HG02571 (cell line): ENCODE measurements at regions not wholly inside any gene's neighbourhood (a gene's known extent, or its start where the extent isn't known, plus 50 kb on each side); places are given as distances from the start of the nearest gene placed in this dataset.

Experiments used
- ATAC-seq: cut with Tn5 transposase; IDR thresholded peaks from one replicate; pipeline ENCODE4 v1.9.1; 2021; ENCODE audit warnings: mild to moderate bottlenecking, moderate library complexity; ENCODE audit not compliant: unreplicated experiment

DNA sequence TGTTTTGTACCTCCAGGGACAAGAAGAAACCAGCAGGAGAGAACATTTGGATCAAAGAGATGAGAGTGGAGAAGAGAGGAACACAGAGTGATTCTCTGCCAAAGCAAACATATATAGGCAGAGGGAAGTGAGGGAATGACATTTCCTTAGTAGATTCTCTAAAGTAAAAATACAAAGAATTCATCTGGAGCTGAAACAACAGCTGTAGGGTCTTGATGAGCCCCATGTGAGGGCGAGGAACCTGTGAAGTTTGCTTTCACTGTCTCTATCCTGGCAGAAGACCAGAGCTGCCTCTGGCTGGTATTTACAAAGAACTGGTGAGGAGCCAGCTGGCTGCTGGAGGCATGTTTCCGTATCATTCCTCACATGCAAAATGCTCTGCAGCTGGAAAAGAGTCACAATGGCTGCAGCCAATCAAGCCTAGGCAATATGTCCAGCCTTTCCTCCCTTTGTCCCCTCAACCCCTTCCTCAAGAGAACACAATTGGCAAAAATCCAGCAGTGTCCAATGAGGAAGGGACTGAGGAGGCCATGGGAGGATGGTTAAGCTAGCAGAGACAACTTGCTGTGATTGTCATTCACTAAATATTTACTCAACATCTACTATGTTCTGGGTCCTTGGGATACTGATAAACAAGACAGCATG lies 122.5 kb downstream of the PHLDA1 start:
- no peak for ATAC-seq

DNA sequence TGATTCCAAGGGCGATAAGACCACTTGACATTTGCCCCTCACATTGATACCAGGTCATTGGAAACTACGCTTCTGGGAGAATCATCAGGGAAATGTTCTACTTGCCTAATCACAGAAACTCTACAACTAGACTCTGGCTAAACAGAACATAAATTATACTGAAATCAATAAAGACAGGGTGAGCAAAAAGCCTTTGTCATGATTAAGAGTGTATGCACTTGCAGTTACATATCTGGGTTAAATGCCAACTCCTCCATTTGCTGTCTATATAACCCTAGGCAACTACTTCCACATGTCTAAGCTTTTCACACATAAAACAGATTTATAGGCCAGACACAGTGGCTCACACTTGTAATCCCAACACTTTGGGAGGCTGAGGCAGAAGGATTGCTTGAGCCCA lies 125.7 kb downstream of the PHLDA1 start:
- ATAC-seq: no peak

DNA sequence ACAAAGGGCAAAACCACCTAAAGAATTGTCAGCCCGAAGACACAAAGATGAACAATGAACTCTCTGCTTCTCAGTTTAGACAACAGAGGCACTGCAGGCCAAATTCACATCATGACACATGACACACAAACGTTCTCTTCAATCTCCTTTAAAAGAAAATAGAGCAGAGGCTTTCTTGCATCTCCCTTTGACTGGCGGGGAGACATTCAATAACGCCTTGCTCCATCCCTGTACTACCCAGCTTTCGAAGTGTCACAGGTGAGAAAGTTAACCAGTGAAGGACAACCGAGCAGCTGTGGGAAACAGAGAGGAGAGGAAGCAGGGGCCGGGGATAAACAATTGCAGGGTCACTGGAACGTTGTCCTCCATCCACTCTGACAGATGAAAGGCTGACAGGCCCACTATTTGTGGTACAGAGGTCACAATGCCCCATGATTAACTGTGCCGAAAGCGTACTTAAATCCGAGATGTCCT lies 130.8 kb downstream of the PHLDA1 start:
- no peak for ATAC-seq

DNA sequence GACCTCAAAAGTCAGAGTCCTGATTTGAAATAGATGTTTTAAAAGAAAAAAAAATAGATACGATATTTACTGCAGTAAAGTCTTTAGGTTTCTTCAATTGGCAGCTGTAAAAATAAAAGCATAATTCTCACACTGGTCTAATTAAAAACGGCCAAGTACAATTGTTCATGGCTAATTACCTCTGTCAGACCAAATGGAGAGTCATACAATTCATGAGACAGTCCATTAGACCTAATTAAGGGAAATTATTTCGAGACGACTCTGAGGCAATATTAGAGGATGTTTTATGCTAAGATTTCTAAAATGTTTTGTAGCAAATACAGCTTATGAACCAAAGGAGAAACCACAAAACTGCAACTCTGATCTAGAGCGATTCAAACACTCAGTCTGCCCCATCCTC lies 131.3 kb downstream of the PHLDA1 start:
- no peak for ATAC-seq

DNA sequence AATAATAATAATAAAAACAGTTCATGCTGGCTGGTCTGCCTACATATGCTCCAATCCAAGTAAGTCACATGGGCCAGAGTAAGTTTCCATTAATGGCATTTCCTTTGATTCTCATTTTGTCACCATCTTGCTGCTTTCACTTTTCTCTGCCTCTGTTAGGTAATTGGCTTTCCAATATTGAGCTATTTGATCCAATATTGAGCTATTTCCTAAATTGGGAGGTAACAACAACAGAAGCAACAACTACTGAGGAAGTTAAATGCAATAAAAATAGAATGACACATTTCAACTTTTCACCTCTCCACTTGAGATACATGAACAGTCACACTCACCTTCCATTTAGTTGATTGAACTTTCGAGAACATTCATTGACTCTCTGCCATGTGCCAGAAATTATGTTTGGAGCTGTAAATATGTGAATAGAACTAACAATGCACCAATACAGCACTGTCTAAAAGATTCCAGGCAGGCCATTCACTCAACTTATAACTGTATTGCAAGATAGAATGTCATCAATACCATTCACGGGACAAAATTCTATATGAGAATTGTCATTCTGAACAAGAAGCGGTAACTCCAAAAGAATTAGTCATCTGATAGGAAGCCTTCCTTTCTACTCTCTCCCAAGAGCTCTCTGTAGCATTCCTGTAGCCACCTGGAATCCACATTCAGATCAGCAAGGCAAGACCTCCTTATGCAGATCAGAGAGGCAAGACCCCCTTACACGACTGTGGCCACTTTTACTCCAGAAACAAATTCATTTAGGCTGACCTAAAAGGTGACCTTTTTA lies 136.4 kb downstream of the PHLDA1 start:
- no peak for ATAC-seq

DNA sequence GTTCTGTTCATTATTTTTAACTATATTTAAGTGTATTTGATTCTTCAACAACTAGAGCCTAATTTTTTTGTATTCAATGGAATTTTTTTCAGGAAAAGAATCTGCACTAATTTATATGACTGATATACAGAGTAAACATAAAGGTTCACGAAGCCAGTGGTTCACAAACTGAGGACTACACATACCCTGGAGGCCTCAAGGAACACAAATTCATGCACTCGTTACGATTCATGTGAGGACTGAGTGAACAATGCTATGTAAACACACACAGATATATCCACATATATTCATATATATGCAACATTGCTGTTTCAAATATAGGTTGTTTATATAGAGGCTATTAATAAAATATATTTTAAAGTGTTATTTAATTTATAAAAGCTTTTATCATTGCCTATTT lies 137.8 kb downstream of the PHLDA1 start:
- ATAC-seq: no peak

DNA sequence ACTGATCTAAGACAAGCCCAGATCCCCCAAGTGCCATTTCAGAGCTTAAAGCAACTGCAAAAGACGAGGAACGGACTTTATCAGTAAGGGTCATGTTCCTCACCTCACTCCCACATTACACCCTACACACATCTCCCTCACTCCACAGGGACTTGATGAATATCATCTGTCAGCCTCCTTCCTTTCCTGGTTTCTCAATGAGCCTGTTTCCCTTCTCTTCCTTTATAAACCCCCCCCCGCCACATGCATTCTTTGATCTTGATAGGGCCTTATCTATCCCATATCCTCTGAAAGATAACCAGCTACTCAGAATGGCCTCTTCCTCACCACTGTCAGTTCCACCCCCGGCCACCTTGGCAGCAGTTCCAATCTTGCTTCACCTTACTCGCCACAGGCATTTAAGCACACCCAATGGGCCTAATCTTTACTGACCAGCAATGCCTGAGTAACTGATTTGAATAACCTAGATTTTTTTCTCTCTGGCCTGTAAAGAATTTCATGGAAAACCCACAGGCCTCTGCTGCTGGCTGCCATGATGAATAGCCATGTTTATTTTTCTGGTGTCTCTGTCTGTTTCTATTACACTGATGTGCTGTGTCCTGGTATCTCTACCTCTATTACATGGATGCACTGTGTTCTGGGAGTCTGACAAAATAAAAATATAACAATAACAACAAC lies 138.7 kb downstream of the PHLDA1 start:
- ATAC-seq: no peak

DNA sequence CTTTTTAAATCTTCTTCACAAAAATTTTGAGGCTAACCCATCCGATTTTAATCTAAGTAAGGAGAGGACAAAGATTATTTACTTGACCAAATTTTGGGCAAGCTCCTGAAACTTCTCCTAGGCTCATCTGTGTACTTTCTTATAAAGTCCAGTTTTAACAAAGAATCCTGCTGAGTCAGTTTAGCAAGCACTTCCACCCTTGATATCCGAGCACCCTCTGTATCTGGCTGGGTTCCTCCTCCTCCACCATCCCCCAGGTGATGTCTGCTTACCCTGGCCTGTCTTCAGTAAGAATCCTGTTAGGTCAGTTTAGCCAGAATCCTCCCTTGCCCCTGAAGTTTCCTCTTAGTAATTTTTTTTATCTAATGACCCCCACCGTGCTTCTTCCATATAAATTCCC lies 140.5 kb downstream of the PHLDA1 start:
- ATAC-seq: no peak

DNA sequence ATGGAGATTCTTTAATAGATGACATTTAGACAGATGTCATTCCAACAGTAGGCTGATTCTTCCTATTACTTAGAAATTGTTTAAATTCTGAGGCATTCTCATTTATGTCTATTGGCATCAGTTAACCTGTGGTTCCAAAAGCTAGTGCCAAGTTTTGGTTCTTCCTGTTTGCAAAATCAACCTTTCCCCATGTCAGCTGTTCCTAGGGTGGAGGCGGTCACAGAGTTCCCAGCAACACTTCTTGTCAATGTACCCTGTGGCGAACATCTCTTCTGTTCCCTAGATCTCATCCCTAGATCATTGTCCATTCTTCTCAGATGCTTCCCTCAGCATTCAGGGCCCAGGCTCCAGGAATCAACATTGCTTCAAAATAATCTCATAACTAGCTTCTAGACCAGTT lies 140.9 kb downstream of the PHLDA1 start:
- no peak for ATAC-seq

DNA sequence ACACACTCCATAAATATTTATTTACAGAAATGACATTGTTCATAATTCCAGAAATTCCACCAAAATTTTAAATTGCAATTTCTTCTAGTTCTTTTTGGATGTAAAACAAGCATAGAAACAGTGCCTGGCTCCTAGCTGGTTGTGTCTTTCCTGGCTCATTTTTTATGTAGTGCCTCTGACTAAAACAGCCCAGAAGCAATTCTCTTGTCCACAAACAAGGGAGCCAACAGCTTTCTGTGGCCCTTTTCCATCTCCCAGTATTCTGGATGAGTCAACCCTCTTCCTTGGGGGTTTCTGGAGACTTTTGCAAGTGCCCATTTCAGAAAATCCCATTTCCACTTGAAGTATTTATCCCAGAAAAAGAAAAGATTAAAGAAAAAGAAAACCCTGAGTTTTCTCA lies 141.4 kb downstream of the PHLDA1 start:
- no peak for ATAC-seq

DNA sequence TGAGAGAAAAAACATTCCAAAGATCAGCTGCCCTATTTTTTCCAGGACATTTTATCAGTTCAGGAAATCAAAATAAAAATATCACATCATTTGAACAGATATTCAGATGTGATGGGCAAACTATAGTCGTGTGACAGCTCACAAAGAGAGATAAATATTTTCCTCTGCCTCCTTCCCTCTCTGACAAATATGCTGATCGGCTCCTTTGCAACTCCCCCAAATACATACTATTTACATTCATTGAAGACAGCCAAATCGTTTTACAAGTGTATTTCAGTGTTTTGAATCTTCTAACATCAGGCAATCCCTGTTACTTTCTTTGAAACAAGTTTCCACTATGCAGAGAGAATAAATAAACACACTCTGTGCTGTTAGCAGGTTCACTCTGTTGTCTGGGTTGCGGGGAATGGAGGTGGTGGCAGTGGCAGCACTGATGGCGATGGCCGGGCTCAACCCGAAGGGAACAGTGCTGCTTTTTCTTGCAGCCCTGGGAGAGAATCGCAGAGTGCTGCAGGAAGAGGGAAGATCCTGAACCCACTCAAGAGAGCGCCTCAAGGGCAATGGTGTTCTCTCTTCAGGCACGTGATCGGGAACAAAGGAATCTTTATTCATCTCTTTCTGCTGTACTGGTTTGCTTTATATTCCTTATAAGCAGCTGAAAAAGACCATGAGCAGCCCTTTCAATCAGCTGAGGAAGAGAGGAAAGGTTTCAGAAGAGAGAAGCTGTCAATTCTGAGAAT lies 142.5 kb downstream of the PHLDA1 start:
- no peak for ATAC-seq

DNA sequence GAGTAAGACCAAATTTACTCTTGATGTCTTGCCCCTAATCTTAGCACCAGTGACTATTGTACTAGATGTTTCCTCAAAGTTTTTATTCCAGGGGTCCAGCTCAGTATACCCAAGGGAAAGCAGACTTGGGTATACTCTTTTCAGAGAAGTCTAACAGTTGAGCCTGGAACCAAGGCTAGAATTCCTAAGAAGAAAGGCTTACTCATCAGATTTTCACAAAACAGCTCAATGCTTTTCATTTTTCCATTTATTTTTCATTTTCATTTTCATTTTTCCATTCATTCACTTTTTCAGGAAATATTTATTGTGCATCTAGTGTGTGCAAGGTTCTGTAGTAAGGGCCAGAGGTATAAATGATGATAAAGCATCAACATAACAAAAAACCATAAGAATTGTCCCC lies 143.2 kb downstream of the PHLDA1 start:
- no peak for ATAC-seq

DNA sequence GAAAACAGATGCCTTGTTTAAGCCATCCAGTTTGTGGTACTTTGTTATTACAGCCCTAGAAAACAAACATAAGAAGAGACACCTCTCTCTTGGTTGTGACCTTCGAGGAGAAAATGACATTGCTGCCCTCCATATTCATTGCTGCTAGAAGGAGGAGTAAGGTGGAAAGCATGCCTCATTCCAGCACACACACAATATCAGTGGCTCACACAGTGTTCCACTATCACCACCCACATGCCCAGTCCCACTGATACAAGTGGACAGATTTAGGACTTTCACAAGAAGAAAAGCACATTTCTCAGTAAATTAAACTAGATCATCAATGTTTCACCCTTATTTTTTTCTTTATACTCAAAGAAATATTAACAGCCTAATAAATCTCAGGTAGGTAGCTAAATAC lies 143.6 kb downstream of the PHLDA1 start:
- no peak for ATAC-seq

DNA sequence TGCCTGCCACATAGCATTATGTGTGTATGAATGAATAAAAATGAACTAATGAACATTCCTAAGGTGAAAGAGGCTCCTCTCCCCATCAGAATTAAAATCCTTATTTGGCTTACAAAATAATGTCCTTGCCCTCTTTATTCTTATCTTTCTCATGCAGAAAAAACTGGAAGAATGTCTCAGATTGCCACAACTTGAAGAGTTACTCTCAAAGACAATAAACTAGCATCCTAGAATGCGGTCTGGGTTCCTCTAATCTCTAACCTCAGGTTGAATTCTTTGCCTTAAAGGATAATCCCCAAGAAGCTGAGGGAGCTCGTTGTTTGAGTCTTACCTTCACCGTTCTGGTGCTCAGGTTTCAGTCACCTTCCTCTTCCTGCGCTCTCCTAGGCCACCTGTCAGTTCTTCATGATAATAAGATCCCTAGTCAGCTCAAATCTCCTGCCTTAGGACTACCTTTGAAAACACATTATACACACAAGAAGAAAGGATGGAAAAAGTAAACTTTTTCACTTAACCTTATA lies 147.1 kb downstream of the PHLDA1 start:
- ATAC-seq: no peak

DNA sequence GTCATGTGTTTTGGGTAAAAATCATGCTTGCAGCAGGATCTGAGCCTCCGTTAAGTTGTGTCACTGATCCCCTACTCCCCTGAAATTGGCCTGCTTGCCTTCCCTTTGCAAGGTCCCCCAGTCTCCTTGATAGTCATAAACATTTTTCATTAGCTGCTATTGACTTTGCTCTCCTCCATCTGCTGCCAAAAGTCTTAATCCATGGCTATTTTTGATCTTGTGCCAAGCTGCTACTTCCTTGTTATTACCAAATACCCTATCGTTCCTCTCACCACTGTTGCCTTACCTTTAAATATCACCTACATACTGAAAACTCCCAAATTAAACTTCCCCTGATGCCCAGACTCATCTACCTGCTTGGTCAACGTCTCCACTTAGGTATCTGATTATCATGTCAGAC lies 148.3 kb downstream of the PHLDA1 start:
- no peak for ATAC-seq

DNA sequence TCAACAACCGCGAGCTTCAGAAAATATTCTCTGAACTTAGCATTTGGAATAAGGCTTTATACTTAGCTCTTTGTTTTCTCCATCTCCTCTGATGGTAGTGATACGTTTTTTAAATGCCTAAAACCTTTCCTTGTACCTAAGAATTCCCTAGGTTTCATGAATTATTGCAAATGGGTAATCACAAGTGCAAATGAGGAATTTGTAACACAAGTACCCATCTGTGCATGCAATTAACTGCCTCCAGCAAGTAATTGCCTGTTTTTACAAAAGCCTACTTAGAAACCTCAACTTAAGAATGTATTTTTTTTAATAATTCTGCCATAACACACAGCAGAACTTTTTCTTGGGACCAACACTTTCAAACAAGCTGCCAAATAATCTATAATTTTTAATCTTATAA lies 149.2 kb downstream of the PHLDA1 start:
- no peak for ATAC-seq

DNA sequence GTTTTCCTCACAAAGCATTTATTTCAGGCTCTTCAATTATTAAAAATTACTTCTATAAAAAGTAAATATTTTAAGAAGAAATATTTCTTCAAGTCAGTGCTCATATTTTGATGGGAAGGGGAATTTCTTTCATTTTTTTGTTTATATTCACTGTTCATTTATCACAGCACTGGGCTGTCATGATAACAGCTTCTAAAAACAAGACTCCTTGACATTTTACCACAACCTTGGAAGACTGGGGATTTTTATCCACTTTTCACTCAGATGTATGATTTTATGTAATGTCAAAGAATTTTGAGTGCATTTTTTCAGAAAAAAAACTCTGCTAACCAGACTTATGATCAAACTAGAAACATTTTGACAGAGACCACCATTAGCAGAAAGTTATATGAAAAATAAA lies 149.7 kb downstream of the PHLDA1 start:
- ATAC-seq: no peak

DNA sequence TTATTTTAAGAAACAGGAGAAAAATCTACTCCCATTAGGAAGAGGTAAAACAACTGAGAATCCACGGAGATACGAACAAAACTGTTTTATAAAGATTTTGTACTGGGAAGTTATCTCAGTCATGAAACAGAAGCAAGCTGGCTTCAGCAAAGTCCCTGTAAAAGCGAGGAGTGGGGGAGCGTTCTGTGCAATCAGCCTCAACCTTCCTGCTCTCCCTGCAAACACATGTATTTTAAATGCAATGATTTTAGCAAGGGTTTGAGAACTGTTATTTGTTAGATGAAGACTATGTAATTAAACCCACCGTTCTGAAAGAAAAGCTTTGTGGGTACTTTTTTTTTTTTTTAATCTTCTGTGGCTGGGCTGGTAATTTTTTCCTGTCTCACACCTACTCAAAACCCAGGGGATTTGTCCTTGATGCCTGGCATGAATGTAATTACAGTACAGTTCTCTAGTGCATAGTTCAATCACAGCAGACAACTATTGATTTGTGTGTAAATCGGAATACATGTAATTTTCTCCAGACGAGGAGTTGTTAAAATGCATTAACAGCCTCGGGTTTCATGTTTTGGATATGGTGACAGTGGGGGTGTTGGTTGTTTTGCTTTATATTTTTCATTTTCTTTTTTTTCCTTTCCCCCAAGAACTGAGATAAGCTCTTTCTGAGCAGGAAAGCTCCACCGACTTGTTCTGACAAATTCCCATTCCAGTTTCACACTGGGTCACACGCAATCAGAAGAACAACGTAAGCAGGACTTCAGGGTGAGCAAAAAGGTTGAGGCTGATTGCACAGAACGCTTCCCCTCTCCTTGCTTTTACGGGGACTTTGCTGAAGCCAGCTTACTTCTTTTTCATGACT lies 153.6 kb downstream of the PHLDA1 start:
- ATAC-seq: no peak

DNA sequence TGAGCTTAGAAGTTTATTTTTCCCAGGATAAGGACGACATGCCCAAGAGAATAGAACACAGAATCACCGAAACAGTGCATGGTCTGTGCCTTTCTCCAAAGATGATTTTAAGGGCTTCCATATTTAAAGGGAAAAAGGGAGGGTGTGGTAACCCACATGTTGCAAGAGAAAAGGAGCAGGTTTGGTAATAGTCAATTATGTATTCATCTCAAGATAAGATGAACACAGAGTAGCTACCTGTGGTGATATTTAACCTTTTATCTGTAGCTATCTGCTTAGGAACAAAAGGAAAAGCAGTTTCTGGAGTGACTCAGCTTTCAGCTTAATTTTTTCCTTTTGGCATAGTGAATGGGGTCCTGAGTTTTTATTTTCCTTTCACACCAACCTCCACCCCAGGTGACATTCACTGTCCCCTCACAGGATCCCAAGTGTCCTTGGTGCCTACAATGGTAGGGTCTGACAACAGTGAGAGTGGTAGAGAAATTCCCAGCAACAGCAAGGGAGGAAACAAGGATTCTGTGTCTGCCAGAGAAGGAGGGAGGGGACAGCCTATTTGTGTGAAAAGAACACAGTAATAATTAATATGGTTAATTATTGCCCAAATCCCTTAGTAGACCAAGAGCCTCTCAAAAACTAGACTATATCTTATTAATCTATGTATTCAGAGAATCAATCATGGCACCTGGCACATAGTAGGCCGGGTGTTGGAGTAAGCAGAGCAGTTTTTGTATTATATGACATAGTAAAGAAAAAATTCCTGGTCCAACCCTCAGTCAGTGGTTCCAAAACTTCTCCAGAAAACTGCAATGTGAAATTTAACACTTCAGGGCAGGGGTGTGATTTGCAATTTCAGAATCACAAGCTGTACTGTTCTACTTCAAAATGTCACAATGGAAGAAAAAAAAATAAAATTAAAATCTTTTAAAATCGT lies 154.5 kb downstream of the PHLDA1 start:
- ATAC-seq: no peak
